IMR-90 (cell line): ENCODE measurements at regions not wholly inside any gene's neighbourhood (a gene's known extent, or its start where the extent isn't known, plus 50 kb on each side); places are given as distances from the start of the nearest gene placed in this dataset.

Experiments
- ATAC-seq: fragments of 200-7000 bp; cut with Tn5 transposase; 2 replicates; pipeline ENCODE4 v1.9.1; 2020; ENCODE audit warnings: low read depth, mild to moderate bottlenecking, moderate library complexity
- BruUV-seq: library from RNA; stranded (reverse); fragments of 400-500 nt; replicated peaks from 2 replicates; lab custom pipeline; 2021; lab: Mats Ljungman, UMichigan
- CTCF ChIA-PET: fragments of 300-600 bp; formaldehyde crosslinking; extraction: SDS; loops from one replicate; lab custom pipeline; 2021; ENCODE audit warnings: antibody characterized with exemption; lab: Yijun Ruan, JAX
- POLR2A ChIA-PET: fragments of 300-600 bp; sonication (Branson Sonifier 250); formaldehyde crosslinking; loops from one replicate; lab custom pipeline; 2022; ENCODE audit warnings: antibody characterized with exemption; ENCODE audit not compliant: unreplicated experiment; lab: Charles Lee
- DNase-seq: peaks from one replicate; pipeline ENCODE4 v3.0.0; 2013
- H2AFZ ChIP-seq: replicated peaks from 2 replicates; pipeline ENCODE3; 2013; ENCODE audit warnings: low read length, mild to moderate bottlenecking; ENCODE audit not compliant: poor library complexity
- H2AK5ac ChIP-seq: 2 replicates; pipeline ENCODE4 v1.6.1; 2013; ENCODE audit warnings: low read depth, low read length, inconsistent platforms
- H2AK9ac ChIP-seq: replicated peaks from 2 replicates; pipeline ENCODE3; 2013; ENCODE audit warnings: mild to moderate bottlenecking, low read depth, low read length, moderate library complexity; ENCODE audit not compliant: poor library complexity
- H2BK120ac ChIP-seq: 2 replicates; pipeline ENCODE4 v1.6.1; 2013; ENCODE audit warnings: low read depth, low read length, inconsistent platforms
- H2BK15ac ChIP-seq: 3 replicates; pipeline ENCODE4 v1.6.1; 2013; ENCODE audit warnings: low read depth, low read length, inconsistent platforms
- H2BK20ac ChIP-seq: 2 replicates; pipeline ENCODE4 v1.6.1; 2013; ENCODE audit warnings: low read depth, mild to moderate bottlenecking, inconsistent platforms, low read length, moderate library complexity
- H2BK5ac ChIP-seq: 2 replicates; pipeline ENCODE4 v1.6.1; 2013; ENCODE audit warnings: mild to moderate bottlenecking, low read depth, low read length, inconsistent platforms; ENCODE audit not compliant: poor library complexity, severe bottlenecking
- H3K14ac ChIP-seq: replicated peaks from 2 replicates; pipeline ENCODE4 v1.6.1; 2013; ENCODE audit warnings: low read depth, low read length, inconsistent platforms
- H3K18ac ChIP-seq: 2 replicates; pipeline ENCODE4 v1.6.1; 2013; ENCODE audit warnings: low read depth, low read length, control low read depth
- H3K23ac ChIP-seq: 2 replicates; pipeline ENCODE4 v1.6.1; 2013; ENCODE audit warnings: low read depth, low read length, inconsistent platforms
- H3K27ac ChIP-seq: 2 replicates; pipeline ENCODE4 v1.5.1; 2013; ENCODE audit warnings: mild to moderate bottlenecking, control low read depth, low read length; ENCODE audit not compliant: insufficient read depth
- H3K27me3 ChIP-seq: 2 replicates; pipeline ENCODE4 v1.6.1; 2013; ENCODE audit warnings: low read length; ENCODE audit not compliant: control insufficient read depth, insufficient read depth
- H3K36me3 ChIP-seq: 2 replicates; pipeline ENCODE4 v1.6.1; 2013; ENCODE audit warnings: low read length, mixed read lengths; ENCODE audit not compliant: control insufficient read depth, insufficient read depth
- H3K4ac ChIP-seq: 2 replicates; pipeline ENCODE4 v1.6.1; 2013; ENCODE audit warnings: low read depth, low read length, inconsistent platforms
- H3K4me1 ChIP-seq: 2 replicates; pipeline ENCODE4 v1.6.1; 2013; ENCODE audit warnings: low read length, mixed read lengths; ENCODE audit not compliant: control insufficient read depth, insufficient read depth
- H3K4me2 ChIP-seq: 2 replicates; pipeline ENCODE4 v1.6.1; 2013; ENCODE audit warnings: low read depth, mild to moderate bottlenecking, control low read depth, low read length, moderate library complexity
- H3K4me3 ChIP-seq: 2 replicates; pipeline ENCODE4 v1.5.1; 2013; ENCODE audit warnings: low read depth, mild to moderate bottlenecking, control low read depth, low read length, moderate library complexity; ENCODE audit not compliant: insufficient read depth
- H3K56ac ChIP-seq: 2 replicates; pipeline ENCODE4 v1.6.1; 2013; ENCODE audit warnings: low read length, inconsistent platforms; ENCODE audit not compliant: insufficient read depth; ENCODE audit errors: extremely low read depth
- H3K79me1 ChIP-seq, 2 experiments: 2 replicates each; pipeline ENCODE4 v1.6.1; 2013; ENCODE audit warnings: low read length in 2 of 2, inconsistent platforms in 1 of 2, low read depth in 1 of 2
- H3K9ac ChIP-seq: 2 replicates; pipeline ENCODE4 v1.6.1; 2013; ENCODE audit warnings: low read depth, low read length, control low read depth
- H3K9me1 ChIP-seq: 2 replicates; pipeline ENCODE4 v1.6.1; 2013; ENCODE audit warnings: low read length, inconsistent platforms; ENCODE audit not compliant: insufficient read depth
- H3K9me3 ChIP-seq: 2 replicates; pipeline ENCODE4 v1.6.1; 2013; ENCODE audit warnings: low read length; ENCODE audit not compliant: control insufficient read depth, insufficient read depth
- H4K20me1 ChIP-seq: 2 replicates; pipeline ENCODE4 v1.6.1; 2013; ENCODE audit warnings: low read length, inconsistent platforms; ENCODE audit not compliant: insufficient read depth
- H4K5ac ChIP-seq: 2 replicates; pipeline ENCODE4 v1.6.1; 2013; ENCODE audit warnings: mild to moderate bottlenecking, low read depth, low read length, control low read depth
- H4K8ac ChIP-seq, 2 experiments: 2 replicates each; pipeline ENCODE4 v1.6.1; 2013; ENCODE audit warnings: low read depth in 2 of 2, low read length in 2 of 2, control low read depth in 1 of 2, inconsistent platforms in 1 of 2
- H4K91ac ChIP-seq: 2 replicates; pipeline ENCODE4 v1.6.1; 2013; ENCODE audit warnings: low read depth, low read length, inconsistent platforms; ENCODE audit not compliant: insufficient read depth
- BHLHE40 ChIP-seq: fragments of 150-350 bp; IDR thresholded peaks from 2 replicates; pipeline ENCODE4 v1.6.1; 2016; ENCODE audit warnings: mild to moderate bottlenecking, low read depth, low read length
- CEBPB ChIP-seq: IDR thresholded peaks from 2 replicates; pipeline ENCODE4 v1.6.1; 2012; ENCODE audit warnings: low read depth, low read length, improper control_type of control experiment
- CHD1 ChIP-seq: IDR thresholded peaks from 2 replicates; pipeline ENCODE4 v1.6.1; 2012; ENCODE audit warnings: low read depth, low read length, improper control_type of control experiment
- FOS ChIP-seq: fragments of 150-350 bp; IDR thresholded peaks from 2 replicates; pipeline ENCODE4 v1.6.1; 2016; ENCODE audit warnings: low read depth, low read length
- MAFK ChIP-seq: IDR thresholded peaks from 2 replicates; pipeline ENCODE4 v1.6.1; 2012; ENCODE audit warnings: low read depth, low read length, improper control_type of control experiment
- MAZ ChIP-seq: IDR thresholded peaks from 2 replicates; pipeline ENCODE4 v1.6.1; 2012; ENCODE audit warnings: low read depth, mild to moderate bottlenecking, low read length, improper control_type of control experiment, moderate library complexity, borderline replicate concordance
- MXI1 ChIP-seq: IDR thresholded peaks from 2 replicates; pipeline ENCODE4 v1.6.1; 2012; ENCODE audit warnings: low read depth, mild to moderate bottlenecking, low read length, moderate library complexity, borderline replicate concordance
- NFE2L2 ChIP-seq: fragments of 150-350 bp; IDR thresholded peaks from 2 replicates; pipeline ENCODE4 v1.6.1; 2016; ENCODE audit warnings: low read depth, mild to moderate bottlenecking, low read length
- POLR2A ChIP-seq: IDR thresholded peaks from 2 replicates; pipeline ENCODE4 v1.6.1; 2012; ENCODE audit warnings: mild to moderate bottlenecking, low read depth, low read length
- RAD21 ChIP-seq: IDR thresholded peaks from 2 replicates; pipeline ENCODE4 v1.6.1; 2012; ENCODE audit warnings: low read length, improper control_type of control experiment
- RCOR1 ChIP-seq: IDR thresholded peaks from 2 replicates; pipeline ENCODE4 v1.6.1; 2012; ENCODE audit warnings: mild to moderate bottlenecking, low read length, improper control_type of control experiment; ENCODE audit not compliant: insufficient replicate concordance
- RFX5 ChIP-seq: IDR thresholded peaks from 2 replicates; pipeline ENCODE4 v1.8.0; 2012; ENCODE audit warnings: low read depth, mild to moderate bottlenecking, low read length, moderate library complexity
- SMC3 ChIP-seq: fragments of 150-350 bp; IDR thresholded peaks from 2 replicates; pipeline ENCODE4 v1.6.1; 2016; ENCODE audit warnings: low read depth, mild to moderate bottlenecking, antibody characterized with exemption, low read length, moderate library complexity
- WGBS, 2 experiments: methylation state at CpG; one replicate each; pipeline versions ENCODE4 v1.1.5 to v1.1.7; 2013; ENCODE audit warnings: missing lambda C conversion rate in 2 of 2; ENCODE audit not compliant: insufficient read length in 1 of 2; ENCODE audit errors: extremely low coverage in 2 of 2; 5-methylcytosine and 5-hydroxymethylcytosine counted together
- dilution Hi-C: fragments of 300-500 bp; cut with HindIII; formaldehyde crosslinking; loops from one replicate; pipeline ENCODE4 v1.14.3; 2018; ENCODE audit warnings: low sequenced_read_pairs; ENCODE audit not compliant: unreplicated experiment
- in situ Hi-C: fragments of 300-500 bp; cut with MboI; formaldehyde crosslinking; loops from 3 replicates; pipeline ENCODE4 v1.14.3; 2019; ENCODE audit warnings: low sequenced_read_pairs, inconsistent platforms, mixed read lengths
- intact Hi-C: fragments of 100-400 bp; cut with micrococcal nuclease; formaldehyde crosslinking; loops from 2 replicates; pipeline ENCODE4 v1.10.0; 2022
- TF ChIP-seq, protein P1 (sequence below): fragments of 150-350 bp; IDR thresholded peaks from 2 replicates; pipeline ENCODE4 v1.6.1; 2016; ENCODE audit warnings: low read depth, mild to moderate bottlenecking, low read length, moderate library complexity, borderline replicate concordance
- TF ChIP-seq, protein P2 (sequence below): fragments of 150-350 bp; IDR thresholded peaks from 2 replicates; pipeline ENCODE4 v1.6.1; 2017; ENCODE audit warnings: mild to moderate bottlenecking, antibody characterized with exemption, low read length, low read depth

DNA sequence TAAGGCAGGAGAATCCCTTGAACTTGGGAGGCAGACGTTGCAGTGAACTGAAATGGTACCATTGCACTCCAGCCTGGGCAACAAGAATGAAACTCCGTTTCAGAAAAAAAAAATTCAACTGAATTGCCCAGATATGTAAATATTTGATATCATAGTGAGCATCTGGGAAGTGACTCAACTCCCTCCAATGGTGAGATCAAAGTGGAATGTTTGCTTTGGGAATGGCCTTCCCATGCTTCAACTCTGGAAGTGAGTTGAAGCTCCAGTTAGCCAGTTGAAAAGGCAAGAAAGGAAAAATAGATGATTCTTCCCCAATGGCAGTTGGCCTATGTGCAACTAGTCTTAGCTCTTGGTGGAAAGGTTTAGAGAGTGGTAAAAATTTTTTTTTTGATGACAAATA lies 131.6 kb upstream of the CMC1 start:
- in situ Hi-C loops: no loop called here
- Histone ChIP-seq H3K9me3 (no peaks in the 10 kb centered on the region), H3K9ac (no peak overlapping the region), H2AK9ac (no peak overlapping the region), H4K5ac (no peak overlapping the region), H3K14ac (no peak overlapping the region), H3K23ac (no peak overlapping the region), H2AFZ (no peak overlapping the region), H2BK20ac (no peak overlapping the region), H3K4me2 (no peak overlapping the region), H2AK5ac (no peak overlapping the region), H4K8ac (no peak overlapping the region), H3K56ac (no peak overlapping the region), H2BK120ac (no peak overlapping the region), H2BK15ac (no peak overlapping the region), H3K27ac (no peak overlapping the region), H3K18ac (no peak overlapping the region), H3K36me3 (no peaks in the 10 kb centered on the region), H3K9me1 (no peaks in the 10 kb centered on the region), H3K4me3 (no peak overlapping the region), H4K91ac (no peak overlapping the region), H3K27me3 (no peaks in the 10 kb centered on the region), H3K79me1 (no peaks in the 10 kb centered on the region), H3K4ac (no peak overlapping the region), H2BK5ac (no peak overlapping the region), H3K4me1 (no peaks in the 10 kb centered on the region), H4K20me1 (no peaks in the 10 kb centered on the region)
- BruUV-seq: no TSS peak
- DNase-seq (peak; percentile 0), ATAC-seq (no peak)
- CTCF ChIA-PET: interaction anchor here (0.6 kb wide), 1 partner anchor 11 kb away, joined by 3 read pairs; no protein-coding TSS in a partner anchor
- TF ChIP-seq FOS (no peak), CHD1 (no peak), NFE2L2 (no peak), RFX5 (no peak), BHLHE40 (no peak), MAFK (no peak), MXI1 (no peak), RCOR1 (no peak), SMC3 (no peak), POLR2A (no peak), CEBPB (no peak), MAZ (no peak), RAD21 (no peak)
- TF ChIP-seq, protein P1, sequence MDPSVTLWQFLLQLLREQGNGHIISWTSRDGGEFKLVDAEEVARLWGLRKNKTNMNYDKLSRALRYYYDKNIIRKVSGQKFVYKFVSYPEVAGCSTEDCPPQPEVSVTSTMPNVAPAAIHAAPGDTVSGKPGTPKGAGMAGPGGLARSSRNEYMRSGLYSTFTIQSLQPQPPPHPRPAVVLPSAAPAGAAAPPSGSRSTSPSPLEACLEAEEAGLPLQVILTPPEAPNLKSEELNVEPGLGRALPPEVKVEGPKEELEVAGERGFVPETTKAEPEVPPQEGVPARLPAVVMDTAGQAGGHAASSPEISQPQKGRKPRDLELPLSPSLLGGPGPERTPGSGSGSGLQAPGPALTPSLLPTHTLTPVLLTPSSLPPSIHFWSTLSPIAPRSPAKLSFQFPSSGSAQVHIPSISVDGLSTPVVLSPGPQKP: no peak
- TF ChIP-seq, protein P2, sequence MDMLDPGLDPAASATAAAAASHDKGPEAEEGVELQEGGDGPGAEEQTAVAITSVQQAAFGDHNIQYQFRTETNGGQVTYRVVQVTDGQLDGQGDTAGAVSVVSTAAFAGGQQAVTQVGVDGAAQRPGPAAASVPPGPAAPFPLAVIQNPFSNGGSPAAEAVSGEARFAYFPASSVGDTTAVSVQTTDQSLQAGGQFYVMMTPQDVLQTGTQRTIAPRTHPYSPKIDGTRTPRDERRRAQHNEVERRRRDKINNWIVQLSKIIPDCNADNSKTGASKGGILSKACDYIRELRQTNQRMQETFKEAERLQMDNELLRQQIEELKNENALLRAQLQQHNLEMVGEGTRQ: no peak
- POLR2A ChIA-PET: no interaction called here
- dilution Hi-C loops: no loop called here
- intact Hi-C loops: no loop called here
- whole genome bisulfite sequencing, 2 experiments: no CpG with 5 or more reads among the region's 2 CpGs
